H9 (cell line): ENCODE measurements at regions not wholly inside any gene's neighbourhood (a gene's known extent, or its start where the extent isn't known, plus 50 kb on each side); places are given as distances from the start of the nearest gene placed in this dataset.

ENCODE experiments used
- DNase-seq: peaks from one replicate; pipeline ENCODE4 v3.0.0-alpha.2; 2017
- H2AFZ ChIP-seq: one replicate; pipeline ENCODE4 v1.6.1; 2013; ENCODE audit warnings: mild to moderate bottlenecking, low read length, control low read depth, moderate library complexity
- H2AK5ac ChIP-seq: 2 replicates; pipeline ENCODE4 v1.6.1; 2013; ENCODE audit warnings: low read length, control low read depth, mixed read lengths; ENCODE audit not compliant: insufficient read length
- H2BK120ac ChIP-seq: one replicate; pipeline ENCODE4 v1.6.1; 2013; ENCODE audit warnings: low read depth, mild to moderate bottlenecking, low read length, control low read depth, inconsistent platforms; ENCODE audit not compliant: poor library complexity, severe bottlenecking
- H2BK12ac ChIP-seq: 2 replicates; pipeline ENCODE4 v1.6.1; 2013; ENCODE audit warnings: low read length, control low read depth, mixed read lengths, low read depth; ENCODE audit not compliant: insufficient read length
- H2BK15ac ChIP-seq: 2 replicates; pipeline ENCODE4 v1.6.1; 2013; ENCODE audit warnings: low read depth, low read length, control low read depth
- H2BK20ac ChIP-seq: one replicate; pipeline ENCODE4 v1.6.1; 2013; ENCODE audit warnings: low read depth, mild to moderate bottlenecking, low read length, control low read depth, inconsistent platforms; ENCODE audit not compliant: poor library complexity, severe bottlenecking
- H2BK5ac ChIP-seq: 2 replicates; pipeline ENCODE4 v1.6.1; 2013; ENCODE audit warnings: low read length, control low read depth, mixed read lengths; ENCODE audit not compliant: insufficient read length
- H3K14ac ChIP-seq: 2 replicates; pipeline ENCODE4 v1.6.1; 2013; ENCODE audit warnings: low read length, control low read depth; ENCODE audit not compliant: insufficient read depth
- H3K18ac ChIP-seq: 2 replicates; pipeline ENCODE4 v1.6.1; 2013; ENCODE audit warnings: low read depth, mild to moderate bottlenecking, mixed read lengths, low read length, control low read depth; ENCODE audit not compliant: insufficient read length
- H3K23ac ChIP-seq: 2 replicates; pipeline ENCODE4 v1.6.1; 2013; ENCODE audit warnings: low read length, control low read depth, mixed read lengths, low read depth; ENCODE audit not compliant: insufficient read length
- H3K23me2 ChIP-seq: 2 replicates; pipeline ENCODE4 v1.6.1; 2013; ENCODE audit warnings: low read depth, mild to moderate bottlenecking, mixed read lengths, low read length, control low read depth; ENCODE audit not compliant: insufficient read length, poor library complexity, severe bottlenecking
- H3K27ac ChIP-seq: 2 replicates; pipeline ENCODE4 v1.5.1; 2013; ENCODE audit warnings: low read length, control low read depth, mixed read lengths, low read depth; ENCODE audit not compliant: insufficient read length
- H3K27me3 ChIP-seq: 2 replicates; pipeline ENCODE4 v1.6.1; 2013; ENCODE audit warnings: low read length, control low read depth, inconsistent platforms; ENCODE audit not compliant: insufficient read depth
- H3K4ac ChIP-seq: 2 replicates; pipeline ENCODE4 v1.6.1; 2013; ENCODE audit warnings: low read depth, mild to moderate bottlenecking, control low read depth, inconsistent platforms, low read length, moderate library complexity
- H3K4me1 ChIP-seq: 2 replicates; pipeline ENCODE4 v1.6.1; 2013; ENCODE audit warnings: low read length, control low read depth, inconsistent platforms; ENCODE audit not compliant: insufficient read depth
- H3K4me2 ChIP-seq: 2 replicates; pipeline ENCODE4 v1.6.1; 2013; ENCODE audit warnings: low read length, control low read depth, mixed read lengths; ENCODE audit not compliant: insufficient read length, insufficient read depth
- H3K56ac ChIP-seq: 2 replicates; pipeline ENCODE4 v1.6.1; 2013; ENCODE audit warnings: low read depth, mild to moderate bottlenecking, mixed read lengths, low read length, control low read depth; ENCODE audit not compliant: insufficient read length
- H3K79me1 ChIP-seq: 2 replicates; pipeline ENCODE4 v1.6.1; 2013; ENCODE audit warnings: low read depth, mild to moderate bottlenecking, moderate library complexity, low read length, control low read depth, inconsistent platforms; ENCODE audit not compliant: insufficient read depth, poor library complexity, severe bottlenecking
- H3K79me2 ChIP-seq: 2 replicates; pipeline ENCODE4 v1.6.1; 2013; ENCODE audit warnings: low read length, control low read depth, inconsistent platforms; ENCODE audit not compliant: insufficient read depth
- H3K9ac ChIP-seq: 2 replicates; pipeline ENCODE4 v1.6.1; 2013; ENCODE audit warnings: low read length, control low read depth, mixed read lengths; ENCODE audit not compliant: insufficient read length; ENCODE audit errors: extremely low read depth
- H3K9me3 ChIP-seq: one replicate; pipeline ENCODE4 v1.6.1; 2013; ENCODE audit warnings: low read depth, low read length, inconsistent platforms; ENCODE audit not compliant: control insufficient read depth
- H3T11ph ChIP-seq: one replicate; pipeline ENCODE4 v1.6.1; 2013; ENCODE audit warnings: mild to moderate bottlenecking, low read length, control low read depth, inconsistent platforms
- H4K20me1 ChIP-seq: one replicate; pipeline ENCODE4 v1.6.1; 2013; ENCODE audit not compliant: control insufficient read depth, insufficient read length, insufficient read depth
- H4K5ac ChIP-seq: 2 replicates; pipeline ENCODE4 v1.6.1; 2013; ENCODE audit warnings: low read depth, mild to moderate bottlenecking, mixed read lengths, low read length, control low read depth; ENCODE audit not compliant: insufficient read length
- H4K8ac ChIP-seq: replicated peaks from 2 replicates; pipeline ENCODE4 v1.6.1; 2013; ENCODE audit warnings: low read length, control low read depth, mixed read lengths, low read depth; ENCODE audit not compliant: insufficient read length
- H4K91ac ChIP-seq: 2 replicates; pipeline ENCODE4 v1.6.1; 2013; ENCODE audit warnings: low read depth, mild to moderate bottlenecking, moderate library complexity, mixed read lengths, low read length, control low read depth; ENCODE audit not compliant: insufficient read length
- H3K27ac Mint-ChIP-seq, 3 experiments: 2 replicates in 2 of 3; 3 replicates in 1 of 3; pipeline ENCODE4 v1.8.0; 2020 to 2021; ENCODE audit warnings: mixed read lengths in 3 of 3, mild to moderate bottlenecking in 1 of 3, moderate library complexity in 1 of 3
- H3K27me3 Mint-ChIP-seq: 2 replicates; pipeline ENCODE4 v1.8.0; 2021; ENCODE audit warnings: low read depth, mild to moderate bottlenecking, moderate library complexity, mixed read lengths
- H3K36me3 Mint-ChIP-seq, 3 experiments: 2 replicates in 2 of 3; 3 replicates in 1 of 3; pipeline ENCODE4 v1.8.0; 2020 to 2021; ENCODE audit warnings: low read depth in 3 of 3, mixed read lengths in 3 of 3; ENCODE audit not compliant: insufficient read depth in 1 of 3
- H3K4me1 Mint-ChIP-seq, 2 experiments: 2 replicates each; pipeline ENCODE4 v1.8.0; 2020; ENCODE audit warnings: mixed read lengths in 2 of 2
- H3K4me3 Mint-ChIP-seq, 2 experiments: 2 replicates in 1 of 2; 3 replicates in 1 of 2; pipeline ENCODE4 v1.8.0; 2020 to 2021; ENCODE audit warnings: mild to moderate bottlenecking in 2 of 2, mixed read lengths in 2 of 2, moderate library complexity in 1 of 2
- H3K9me3 Mint-ChIP-seq, 2 experiments: 2 replicates in 1 of 2; 3 replicates in 1 of 2; pipeline ENCODE4 v1.8.0; 2020; ENCODE audit warnings: mild to moderate bottlenecking in 2 of 2, mixed read lengths in 2 of 2, moderate library complexity in 1 of 2
- WGBS: extraction: QIAGEN DNeasy Blood & Tissue Kit; methylation state at CpG from one replicate; pipeline ENCODE4 v1.1.7; 2013; ENCODE audit warnings: missing lambda C conversion rate, low lambda C conversion rate, mixed read lengths; ENCODE audit not compliant: insufficient read length; ENCODE audit errors: extremely low coverage; 5-methylcytosine and 5-hydroxymethylcytosine counted together
- TF ChIP-seq, protein P1 (sequence below): fragments of 200-600 bp; sonication (generic); conservative IDR thresholded peaks from 3 replicates; pipeline ENCODE4 v1.8.0; 2021; ENCODE audit warnings: antibody characterized with exemption, mild to moderate bottlenecking

DNA sequence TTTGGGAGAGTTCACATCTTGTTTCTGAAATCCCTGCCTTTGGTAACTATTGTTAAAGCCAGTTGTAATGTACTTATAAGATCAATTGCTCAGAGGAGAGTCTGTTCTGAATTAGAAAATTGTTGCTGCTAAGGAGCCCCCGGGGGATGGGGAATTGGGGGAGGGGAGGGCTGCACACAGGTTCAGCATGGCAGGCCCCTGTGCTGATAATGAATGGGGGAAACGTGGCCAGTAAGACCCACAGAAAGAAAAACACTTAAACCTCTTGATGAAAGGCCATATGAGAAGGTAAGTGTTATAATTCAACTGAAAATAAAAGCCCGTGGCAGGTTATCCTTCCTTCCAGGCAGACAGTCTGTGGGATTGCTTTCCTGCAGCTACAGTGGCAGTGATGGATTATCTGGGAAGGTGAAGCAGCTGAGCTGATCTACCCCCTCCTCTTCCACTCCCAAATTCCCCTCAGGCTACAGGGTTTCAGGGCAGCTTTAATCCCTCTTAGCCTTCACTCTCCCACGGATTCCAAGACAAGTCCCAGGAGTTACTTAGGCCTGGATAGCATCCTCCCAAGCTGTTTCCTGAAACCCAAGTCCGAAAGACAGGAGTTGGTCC, 398.8 kb downstream of the TBX15 start:
- Histone ChIP-seq H3K18ac (no peak overlapping the region), H4K91ac (no peak overlapping the region), H3T11ph (no peak overlapping the region), H4K20me1 (no peaks in the 10 kb centered on the region), H3K4me1 (no peaks in the 10 kb centered on the region; the same call in 1 of the 2 replicates), H3K9me3 (no peaks in the 10 kb centered on the region), H2BK12ac (no peak overlapping the region), H2BK20ac (no peak overlapping the region), H4K8ac (no peak overlapping the region), H2BK5ac (no peak overlapping the region), H3K9ac (no peak overlapping the region), H4K5ac (no peak overlapping the region), H3K4me2 (no peak overlapping the region), H3K23me2 (no peaks in the 10 kb centered on the region), H2BK15ac (no peak overlapping the region), H3K27me3 (no peaks in the 10 kb centered on the region), H3K23ac (no peak overlapping the region), H3K14ac (0 out of 2 replicates have a peak overlapping the region, but pooled peaks have one; percentile 6), H2AFZ (peak overlapping the region; percentile 14), H3K79me1 (no peaks in the 10 kb centered on the region), H3K56ac (no peak overlapping the region), H3K27ac (no peak overlapping the region), H2BK120ac (no peak overlapping the region), H3K79me2 (no peaks in the 10 kb centered on the region), H3K4ac (no peak overlapping the region), H2AK5ac (no peak overlapping the region)
- Mint-ChIP-seq H3K27me3 (no peaks in the 10 kb centered on the region), H3K9me3 (no peaks in the 10 kb centered on the region), H3K27ac (no peak overlapping the region), H3K4me1 (peaks cover 3 to 4% of the 10 kb centered on the region in 2 experiments; a peak in 3 of 4 replicates), H3K36me3 (no peaks in the 10 kb centered on the region), H3K4me3 (no peak overlapping the region)
- TF ChIP-seq, protein P1, sequence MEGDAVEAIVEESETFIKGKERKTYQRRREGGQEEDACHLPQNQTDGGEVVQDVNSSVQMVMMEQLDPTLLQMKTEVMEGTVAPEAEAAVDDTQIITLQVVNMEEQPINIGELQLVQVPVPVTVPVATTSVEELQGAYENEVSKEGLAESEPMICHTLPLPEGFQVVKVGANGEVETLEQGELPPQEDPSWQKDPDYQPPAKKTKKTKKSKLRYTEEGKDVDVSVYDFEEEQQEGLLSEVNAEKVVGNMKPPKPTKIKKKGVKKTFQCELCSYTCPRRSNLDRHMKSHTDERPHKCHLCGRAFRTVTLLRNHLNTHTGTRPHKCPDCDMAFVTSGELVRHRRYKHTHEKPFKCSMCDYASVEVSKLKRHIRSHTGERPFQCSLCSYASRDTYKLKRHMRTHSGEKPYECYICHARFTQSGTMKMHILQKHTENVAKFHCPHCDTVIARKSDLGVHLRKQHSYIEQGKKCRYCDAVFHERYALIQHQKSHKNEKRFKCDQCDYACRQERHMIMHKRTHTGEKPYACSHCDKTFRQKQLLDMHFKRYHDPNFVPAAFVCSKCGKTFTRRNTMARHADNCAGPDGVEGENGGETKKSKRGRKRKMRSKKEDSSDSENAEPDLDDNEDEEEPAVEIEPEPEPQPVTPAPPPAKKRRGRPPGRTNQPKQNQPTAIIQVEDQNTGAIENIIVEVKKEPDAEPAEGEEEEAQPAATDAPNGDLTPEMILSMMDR: no peak
- DNase-seq: no peak
- no CpG with 5 or more reads among the region's 5 CpGs for WGBS
